ENCODE measurements at regions not wholly inside any gene's neighbourhood (a gene's known extent, or its start where the extent isn't known, plus 50 kb on each side); places are given as distances from the start of the nearest gene placed in this dataset.

- TF ChIP-seq CTCF (IDR thresholded peaks at IDR 0.05) (no peak), ZFX (IDR thresholded peaks at IDR 0.05; ENCODE audit: borderline replicate concordance) (no peak)
Observed at GRCh38 chr7:51551070-51551469, 234.5 kb upstream of the COBL start.

All from 22Rv1 (cell line).